K562 (cell line): ENCODE measurements at regions not wholly inside any gene's neighbourhood (a gene's known extent, or its start where the extent isn't known, plus 50 kb on each side); places are given as distances from the start of the nearest gene placed in this dataset.

Experiments used
- ATAC-seq: fragments of 200-7000 bp; cut with Tn5 transposase; 3 replicates; pipeline ENCODE4 v1.9.1; 2020; ENCODE audit warnings: moderate library complexity
- BruUV-seq: library from RNA; stranded (reverse); fragments of 400-500 nt; replicated peaks from 2 replicates; lab custom pipeline; 2021; lab: Mats Ljungman, UMichigan
- CTCF ChIA-PET: fragments of 300-600 bp; formaldehyde crosslinking; extraction: SDS; loops from one replicate; lab custom pipeline; 2021; ENCODE audit warnings: low intra/inter-chr PET ratio; lab: Yijun Ruan, JAX
- POLR2A ChIA-PET: fragments of 300-600, 350-650 bp; sonication (Branson Sonifier 250); formaldehyde crosslinking; extraction: SDS; loops from one replicate; lab custom pipeline; 2021; ENCODE audit warnings: antibody characterized with exemption, inconsistent platforms; lab: Yijun Ruan, JAX
- DNase-seq, 4 experiments: peaks; one replicate each; pipeline versions ENCODE4 v3.0.0 to v3.0.0-alpha.2; 2011 to 2018; ENCODE audit warnings: low spot score in 3 of 4, mixed read lengths in 3 of 4; ENCODE audit errors: extremely low read depth in 1 of 4
- FAIRE-seq: peaks from 2 replicates; lab custom pipeline; 2011; peaks lifted over from hg19 to GRCh38; lab: Jason Lieb, UNC
- H2AFZ ChIP-seq: 2 replicates; pipeline ENCODE4 v1.6.0; 2011; ENCODE audit warnings: low read depth, low read length, control low read depth, inconsistent platforms
- H3K27ac ChIP-seq: fragments of 200-600 bp; 3 replicates; pipeline ENCODE4 v1.8.0; 2011; ENCODE audit warnings: low read depth, mild to moderate bottlenecking, control low read depth, inconsistent platforms, low read length, moderate library complexity, mixed read lengths; ENCODE audit errors: extremely low read depth
- H3K27me3 ChIP-seq, 2 experiments: fragments of 300-600 bp in 1 of 2; 2 replicates in 1 of 2; 3 replicates in 1 of 2; pipeline versions ENCODE4 v1.6.0 to v1.8.0; 2011; ENCODE audit warnings: inconsistent platforms in 2 of 2, low read length in 2 of 2, mild to moderate bottlenecking in 1 of 2, mixed read lengths in 1 of 2, moderate library complexity in 1 of 2; ENCODE audit not compliant: control insufficient read depth in 2 of 2, insufficient read depth in 2 of 2
- H3K36me3 ChIP-seq: fragments of 300-600 bp; 3 replicates; pipeline ENCODE4 v1.8.0; 2011; ENCODE audit warnings: mild to moderate bottlenecking, low read length, inconsistent platforms; ENCODE audit not compliant: control insufficient read depth, insufficient read depth
- H3K4me1 ChIP-seq, 2 experiments: fragments of 200-600 bp in 1 of 2; replicated peaks in 1 of 2; 2 replicates in 1 of 2; 3 replicates in 1 of 2; pipeline versions ENCODE4 v1.5.1 to v1.8.0; 2011; ENCODE audit warnings: inconsistent platforms in 2 of 2, low read length in 2 of 2, mild to moderate bottlenecking in 1 of 2, mixed read lengths in 1 of 2, moderate library complexity in 1 of 2; ENCODE audit not compliant: control insufficient read depth in 2 of 2, insufficient read depth in 2 of 2
- H3K4me2 ChIP-seq: 2 replicates; pipeline ENCODE4 v1.6.1; 2011; ENCODE audit warnings: low read length, control low read depth, inconsistent platforms, mixed read lengths; ENCODE audit not compliant: insufficient read depth
- H3K4me3 ChIP-seq: fragments of 200-600 bp; sonication (generic), shearing (Covaris generic); 2 replicates; pipeline ENCODE4 v1.5.1; 2016; ENCODE audit warnings: control low read depth, inconsistent platforms
- H3K79me2 ChIP-seq: fragments of 200-600 bp; 3 replicates; pipeline ENCODE4 v1.8.0; 2011; ENCODE audit warnings: low read length, inconsistent platforms; ENCODE audit not compliant: control insufficient read depth, insufficient read depth
- H3K9ac ChIP-seq, 2 experiments: 2 replicates each; pipeline versions ENCODE4 v1.6.0 to v1.6.1; 2011; ENCODE audit warnings: low read depth in 2 of 2, low read length in 2 of 2, control low read depth in 1 of 2, inconsistent platforms in 1 of 2, mild to moderate bottlenecking in 1 of 2, mixed read lengths in 1 of 2; ENCODE audit not compliant: insufficient read depth in 1 of 2
- H3K9me1 ChIP-seq: one replicate; pipeline ENCODE4 v1.6.0; 2011; ENCODE audit warnings: inconsistent platforms, mild to moderate bottlenecking, low read length, moderate library complexity; ENCODE audit not compliant: control insufficient read depth, insufficient read depth
- H3K9me3 ChIP-seq: replicated peaks from 2 replicates; pipeline ENCODE4 v1.5.1; 2011; ENCODE audit warnings: low read depth, low read length, inconsistent platforms; ENCODE audit not compliant: control insufficient read depth, insufficient read depth
- H4K20me1 ChIP-seq: replicated peaks from 2 replicates; pipeline ENCODE4 v1.6.1; 2011; ENCODE audit warnings: low read length, inconsistent platforms, mixed read lengths; ENCODE audit not compliant: control insufficient read depth, insufficient read depth
- BCL6 ChIP-seq: fragments of 250-450 bp; sonication (Bioruptor Pico); IDR thresholded peaks from 2 replicates; pipeline ENCODE4 v1.4.0; 2020
- HNRNPLL ChIP-seq: fragments of 200-400 bp; formaldehyde crosslinking; IDR thresholded peaks from 2 replicates; pipeline ENCODE4 v1.6.1; 2017; ENCODE audit warnings: low read length, low read depth, mild to moderate bottlenecking; ENCODE audit not compliant: poor library complexity, severe bottlenecking
- WGBS: fragments of 100-300 bp; shearing (Covaris generic); methylation state at CpG from one replicate; pipeline ENCODE4 v1.1.6; 2016; ENCODE audit warnings: low coverage, mixed read lengths; ENCODE audit not compliant: insufficient coverage; ENCODE audit errors: missing lambda C conversion rate; 5-methylcytosine and 5-hydroxymethylcytosine counted together
- in situ Hi-C: fragments of 300-500 bp; cut with MboI; formaldehyde crosslinking; loops from 4 replicates; pipeline ENCODE4 v1.15.0; 2018; ENCODE audit warnings: inconsistent platforms, mixed read lengths
- intact Hi-C: fragments of 100-400 bp; cut with micrococcal nuclease; formaldehyde crosslinking; loops from 2 replicates; pipeline ENCODE4 v1.14.2; 2022
- TF ChIP-seq, protein P1 (sequence below): fragments of 450-650 bp; IDR thresholded peaks from 2 replicates; pipeline ENCODE4 v1.6.1; 2016; ENCODE audit warnings: mild to moderate bottlenecking, moderate library complexity

DNA sequence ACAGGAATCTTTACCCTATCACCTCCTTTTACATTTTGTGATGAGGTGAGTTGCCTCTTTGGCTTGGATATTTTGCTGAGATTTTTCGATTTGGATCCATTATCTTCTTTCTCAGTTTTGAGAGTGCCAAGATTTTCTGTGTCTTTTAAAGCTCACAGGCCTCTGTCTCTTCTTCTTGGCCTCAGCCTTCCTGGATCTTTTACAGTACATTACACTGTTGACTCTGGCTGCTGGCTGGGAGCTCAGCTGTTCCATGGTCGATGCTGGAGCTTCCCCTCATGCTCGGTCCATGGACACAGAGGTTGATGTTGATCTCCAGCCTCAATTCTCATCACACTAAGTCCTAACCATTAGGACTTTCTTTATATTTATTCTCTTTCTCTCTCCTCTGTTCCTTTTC is 332.8 kb upstream of the UBE2E3 start:
- intact Hi-C loops (no loop called here), in situ Hi-C loops (no loop called here)
- H3K27me3 ChIP-seq: no peaks in the 10 kb centered on the region
- FAIRE-seq: no peak
- H3K9ac ChIP-seq: no peak overlapping the region
- H3K4me2 ChIP-seq: no peak overlapping the region
- POLR2A ChIA-PET: no interaction called here
- no peak overlapping the region for H2AFZ ChIP-seq
- DNase-seq: no peak
- no TSS peak for BruUV-seq
- H3K79me2 ChIP-seq: no peaks in the 10 kb centered on the region
- H4K20me1 ChIP-seq: no peaks in the 10 kb centered on the region
- H3K27ac ChIP-seq: no peak overlapping the region
- 3% methylated on average over 3 of the region's 3 CpGs for WGBS
- TF ChIP-seq HNRNPLL (no peak), BCL6 (CRISPR knock-in tag) (no peak)
- TF ChIP-seq, protein P1, sequence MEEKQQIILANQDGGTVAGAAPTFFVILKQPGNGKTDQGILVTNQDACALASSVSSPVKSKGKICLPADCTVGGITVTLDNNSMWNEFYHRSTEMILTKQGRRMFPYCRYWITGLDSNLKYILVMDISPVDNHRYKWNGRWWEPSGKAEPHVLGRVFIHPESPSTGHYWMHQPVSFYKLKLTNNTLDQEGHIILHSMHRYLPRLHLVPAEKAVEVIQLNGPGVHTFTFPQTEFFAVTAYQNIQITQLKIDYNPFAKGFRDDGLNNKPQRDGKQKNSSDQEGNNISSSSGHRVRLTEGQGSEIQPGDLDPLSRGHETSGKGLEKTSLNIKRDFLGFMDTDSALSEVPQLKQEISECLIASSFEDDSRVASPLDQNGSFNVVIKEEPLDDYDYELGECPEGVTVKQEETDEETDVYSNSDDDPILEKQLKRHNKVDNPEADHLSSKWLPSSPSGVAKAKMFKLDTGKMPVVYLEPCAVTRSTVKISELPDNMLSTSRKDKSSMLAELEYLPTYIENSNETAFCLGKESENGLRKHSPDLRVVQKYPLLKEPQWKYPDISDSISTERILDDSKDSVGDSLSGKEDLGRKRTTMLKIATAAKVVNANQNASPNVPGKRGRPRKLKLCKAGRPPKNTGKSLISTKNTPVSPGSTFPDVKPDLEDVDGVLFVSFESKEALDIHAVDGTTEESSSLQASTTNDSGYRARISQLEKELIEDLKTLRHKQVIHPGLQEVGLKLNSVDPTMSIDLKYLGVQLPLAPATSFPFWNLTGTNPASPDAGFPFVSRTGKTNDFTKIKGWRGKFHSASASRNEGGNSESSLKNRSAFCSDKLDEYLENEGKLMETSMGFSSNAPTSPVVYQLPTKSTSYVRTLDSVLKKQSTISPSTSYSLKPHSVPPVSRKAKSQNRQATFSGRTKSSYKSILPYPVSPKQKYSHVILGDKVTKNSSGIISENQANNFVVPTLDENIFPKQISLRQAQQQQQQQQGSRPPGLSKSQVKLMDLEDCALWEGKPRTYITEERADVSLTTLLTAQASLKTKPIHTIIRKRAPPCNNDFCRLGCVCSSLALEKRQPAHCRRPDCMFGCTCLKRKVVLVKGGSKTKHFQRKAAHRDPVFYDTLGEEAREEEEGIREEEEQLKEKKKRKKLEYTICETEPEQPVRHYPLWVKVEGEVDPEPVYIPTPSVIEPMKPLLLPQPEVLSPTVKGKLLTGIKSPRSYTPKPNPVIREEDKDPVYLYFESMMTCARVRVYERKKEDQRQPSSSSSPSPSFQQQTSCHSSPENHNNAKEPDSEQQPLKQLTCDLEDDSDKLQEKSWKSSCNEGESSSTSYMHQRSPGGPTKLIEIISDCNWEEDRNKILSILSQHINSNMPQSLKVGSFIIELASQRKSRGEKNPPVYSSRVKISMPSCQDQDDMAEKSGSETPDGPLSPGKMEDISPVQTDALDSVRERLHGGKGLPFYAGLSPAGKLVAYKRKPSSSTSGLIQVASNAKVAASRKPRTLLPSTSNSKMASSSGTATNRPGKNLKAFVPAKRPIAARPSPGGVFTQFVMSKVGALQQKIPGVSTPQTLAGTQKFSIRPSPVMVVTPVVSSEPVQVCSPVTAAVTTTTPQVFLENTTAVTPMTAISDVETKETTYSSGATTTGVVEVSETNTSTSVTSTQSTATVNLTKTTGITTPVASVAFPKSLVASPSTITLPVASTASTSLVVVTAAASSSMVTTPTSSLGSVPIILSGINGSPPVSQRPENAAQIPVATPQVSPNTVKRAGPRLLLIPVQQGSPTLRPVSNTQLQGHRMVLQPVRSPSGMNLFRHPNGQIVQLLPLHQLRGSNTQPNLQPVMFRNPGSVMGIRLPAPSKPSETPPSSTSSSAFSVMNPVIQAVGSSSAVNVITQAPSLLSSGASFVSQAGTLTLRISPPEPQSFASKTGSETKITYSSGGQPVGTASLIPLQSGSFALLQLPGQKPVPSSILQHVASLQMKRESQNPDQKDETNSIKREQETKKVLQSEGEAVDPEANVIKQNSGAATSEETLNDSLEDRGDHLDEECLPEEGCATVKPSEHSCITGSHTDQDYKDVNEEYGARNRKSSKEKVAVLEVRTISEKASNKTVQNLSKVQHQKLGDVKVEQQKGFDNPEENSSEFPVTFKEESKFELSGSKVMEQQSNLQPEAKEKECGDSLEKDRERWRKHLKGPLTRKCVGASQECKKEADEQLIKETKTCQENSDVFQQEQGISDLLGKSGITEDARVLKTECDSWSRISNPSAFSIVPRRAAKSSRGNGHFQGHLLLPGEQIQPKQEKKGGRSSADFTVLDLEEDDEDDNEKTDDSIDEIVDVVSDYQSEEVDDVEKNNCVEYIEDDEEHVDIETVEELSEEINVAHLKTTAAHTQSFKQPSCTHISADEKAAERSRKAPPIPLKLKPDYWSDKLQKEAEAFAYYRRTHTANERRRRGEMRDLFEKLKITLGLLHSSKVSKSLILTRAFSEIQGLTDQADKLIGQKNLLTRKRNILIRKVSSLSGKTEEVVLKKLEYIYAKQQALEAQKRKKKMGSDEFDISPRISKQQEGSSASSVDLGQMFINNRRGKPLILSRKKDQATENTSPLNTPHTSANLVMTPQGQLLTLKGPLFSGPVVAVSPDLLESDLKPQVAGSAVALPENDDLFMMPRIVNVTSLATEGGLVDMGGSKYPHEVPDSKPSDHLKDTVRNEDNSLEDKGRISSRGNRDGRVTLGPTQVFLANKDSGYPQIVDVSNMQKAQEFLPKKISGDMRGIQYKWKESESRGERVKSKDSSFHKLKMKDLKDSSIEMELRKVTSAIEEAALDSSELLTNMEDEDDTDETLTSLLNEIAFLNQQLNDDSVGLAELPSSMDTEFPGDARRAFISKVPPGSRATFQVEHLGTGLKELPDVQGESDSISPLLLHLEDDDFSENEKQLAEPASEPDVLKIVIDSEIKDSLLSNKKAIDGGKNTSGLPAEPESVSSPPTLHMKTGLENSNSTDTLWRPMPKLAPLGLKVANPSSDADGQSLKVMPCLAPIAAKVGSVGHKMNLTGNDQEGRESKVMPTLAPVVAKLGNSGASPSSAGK: no peak
- no peaks in the 10 kb centered on the region for H3K9me1 ChIP-seq
- no peaks in the 10 kb centered on the region for H3K36me3 ChIP-seq
- no peak overlapping the region for H3K4me3 ChIP-seq
- no peaks in the 10 kb centered on the region for H3K9me3 ChIP-seq
- no peak for ATAC-seq
- H3K4me1 ChIP-seq: no peaks in the 10 kb centered on the region
- CTCF ChIA-PET: no interaction called here
